Vagina (tissue), 2 donors: ENCODE measurements at regions not wholly inside any gene's neighbourhood (a gene's known extent, or its start where the extent isn't known, plus 50 kb on each side); places are given as distances from the start of the nearest gene placed in this dataset.

Experiments
- POLR2A ChIP-seq, 2 donors: fragments of 450-650 bp; IDR thresholded peaks; one replicate each; pipeline ENCODE4 v1.6.1; 2017; ENCODE audit warnings: antibody characterized with exemption in 2 of 2, mild to moderate bottlenecking in 2 of 2, moderate library complexity in 2 of 2
- POLR2AphosphoS5 ChIP-seq, 2 donors: sonication (generic); formaldehyde crosslinking; IDR thresholded peaks; one replicate each; pipeline ENCODE4 v1.9.0; 2017; ENCODE audit warnings: antibody characterized with exemption in 2 of 2, mild to moderate bottlenecking in 2 of 2, low read depth in 1 of 2; ENCODE audit not compliant: insufficient read depth in 1 of 2
- TF ChIP-seq, protein P1 (sequence below), 3 experiments: fragments of 450-650 bp in 2 of 3; fragments of 200-600 bp in 1 of 3; sonication (generic) in 1 of 3; IDR thresholded peaks; one replicate each; pipeline ENCODE4 v1.5.1; 2017 to 2019; ENCODE audit warnings: antibody characterized with exemption in 3 of 3, mild to moderate bottlenecking in 2 of 3, moderate library complexity in 2 of 3

DNA sequence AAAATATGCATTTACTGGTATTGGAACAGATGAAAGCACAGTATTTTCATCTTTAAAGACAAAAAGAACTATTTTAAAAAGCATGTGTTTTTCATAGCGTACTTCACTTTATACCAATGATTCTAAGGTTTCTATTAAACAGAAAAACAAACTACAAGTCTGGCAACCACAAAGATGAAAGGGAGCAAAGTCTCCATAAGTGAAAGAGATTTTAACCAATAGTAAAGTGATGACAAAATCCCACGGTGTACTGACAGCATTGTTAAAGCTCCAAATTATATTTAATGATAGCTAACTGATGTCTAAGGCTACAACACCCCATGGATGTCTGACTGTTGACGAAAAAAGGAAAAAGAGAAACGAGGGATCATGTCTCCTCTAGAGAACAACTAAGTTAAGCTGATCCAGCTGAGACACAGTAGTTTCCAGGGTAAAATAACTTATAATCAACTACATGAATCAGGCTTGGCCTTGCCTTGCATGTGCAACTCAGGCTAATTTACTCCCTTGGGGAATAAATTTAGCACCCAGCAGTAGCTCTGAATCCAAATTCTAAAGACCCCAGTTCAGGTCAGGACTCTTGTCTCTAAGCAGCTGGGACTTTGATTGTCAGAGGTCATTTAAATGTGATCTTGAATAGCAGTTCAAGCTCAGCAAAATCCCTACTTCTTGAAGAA lies 56.0 kb upstream of the TAB2 start:
- TF ChIP-seq, protein P1, sequence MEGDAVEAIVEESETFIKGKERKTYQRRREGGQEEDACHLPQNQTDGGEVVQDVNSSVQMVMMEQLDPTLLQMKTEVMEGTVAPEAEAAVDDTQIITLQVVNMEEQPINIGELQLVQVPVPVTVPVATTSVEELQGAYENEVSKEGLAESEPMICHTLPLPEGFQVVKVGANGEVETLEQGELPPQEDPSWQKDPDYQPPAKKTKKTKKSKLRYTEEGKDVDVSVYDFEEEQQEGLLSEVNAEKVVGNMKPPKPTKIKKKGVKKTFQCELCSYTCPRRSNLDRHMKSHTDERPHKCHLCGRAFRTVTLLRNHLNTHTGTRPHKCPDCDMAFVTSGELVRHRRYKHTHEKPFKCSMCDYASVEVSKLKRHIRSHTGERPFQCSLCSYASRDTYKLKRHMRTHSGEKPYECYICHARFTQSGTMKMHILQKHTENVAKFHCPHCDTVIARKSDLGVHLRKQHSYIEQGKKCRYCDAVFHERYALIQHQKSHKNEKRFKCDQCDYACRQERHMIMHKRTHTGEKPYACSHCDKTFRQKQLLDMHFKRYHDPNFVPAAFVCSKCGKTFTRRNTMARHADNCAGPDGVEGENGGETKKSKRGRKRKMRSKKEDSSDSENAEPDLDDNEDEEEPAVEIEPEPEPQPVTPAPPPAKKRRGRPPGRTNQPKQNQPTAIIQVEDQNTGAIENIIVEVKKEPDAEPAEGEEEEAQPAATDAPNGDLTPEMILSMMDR (IDR thresholded peaks at IDR 0.05), result no peak
- TF ChIP-seq POLR2A (IDR thresholded peaks at IDR 0.05) (no peak), POLR2AphosphoS5 (IDR thresholded peaks at IDR 0.05; ENCODE audit: insufficient read depth in 1 of 2, low read depth in 1 of 2) (no peak)
